ENCODE measurements at regions not wholly inside any gene's neighbourhood (a gene's known extent, or its start where the extent isn't known, plus 50 kb on each side); places are given as distances from the start of the nearest gene placed in this dataset.

DNA sequence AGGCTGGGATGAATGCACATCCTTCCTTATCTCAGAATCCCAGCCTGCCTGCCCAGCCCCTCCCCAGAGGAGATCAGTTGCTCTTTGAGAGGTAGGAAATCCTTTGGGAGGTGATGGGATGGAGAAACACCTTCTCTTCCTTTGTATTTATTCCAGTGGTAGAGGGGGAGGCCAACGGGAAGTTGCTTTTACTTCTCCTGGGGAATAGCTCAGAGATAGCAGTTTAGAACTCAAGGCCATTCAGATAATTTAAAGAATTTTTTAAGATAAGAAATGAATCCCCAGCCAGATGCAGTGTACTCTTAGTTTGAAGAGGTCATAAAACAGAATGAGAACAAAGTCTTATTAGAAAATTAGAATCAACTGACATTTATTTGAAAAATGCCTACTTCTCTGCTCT lies 67.4 kb upstream of the PPM1B start:
- Histone ChIP-seq H3K4me2 (ENCODE audit: control insufficient read depth, insufficient read depth) (no peak overlapping the region), H4K20me1 (ENCODE audit: control insufficient read depth, insufficient read depth) (no peaks in the 10 kb centered on the region), H3K36me3 (ENCODE audit: control insufficient read depth in 2 of 2, insufficient read depth in 2 of 2, low read length in 1 of 2) (no peaks in the 10 kb centered on the region), H3K9me3 (replicated peaks; ENCODE audit: control insufficient read depth, insufficient read depth, low read length) (no peaks in the 10 kb centered on the region), H3K79me2 (ENCODE audit: control insufficient read depth, insufficient read depth, low read length) (no peaks in the 10 kb centered on the region), H3K27ac (ENCODE audit: control insufficient read depth, insufficient read depth) (no peak overlapping the region), H2AFZ (ENCODE audit: control insufficient read depth, low read depth, low read length) (no peak overlapping the region), H3K4me1 (ENCODE audit: control insufficient read depth, insufficient read depth, low read length) (peaks cover 5% of the 10 kb centered on the region; the same call in 1 of the 2 replicates), H3K27me3 (replicated peaks in 1 of 2; ENCODE audit: control insufficient read depth in 2 of 2, insufficient read depth in 2 of 2, low read length in 1 of 2) (no peaks in the 10 kb centered on the region), H3K9ac (ENCODE audit: control insufficient read depth, insufficient read depth, low read length) (no peak overlapping the region), H3K4me3 (no peak overlapping the region)
- RAD21 ChIA-PET (ENCODE audit: unreplicated experiment): no interaction called here
- POLR2A ChIA-PET: interaction anchor here (0.6 kb wide), 1 partner anchor 71 kb away, joined by 6 read pairs; no protein-coding TSS in a partner anchor
- FAIRE-seq (no peak), DNase-seq (ENCODE audit: low read depth, low spot score) (no peak), ATAC-seq (no peak)
- CTCF ChIA-PET: interaction anchor here (1.0 to 1.4 kb wide), 2 partner anchors 9 to 11 kb away, joined by 4 to 5 read pairs; no protein-coding TSS in a partner anchor
- 83% methylated on average over 1 of the region's 1 CpG for WGBS (ENCODE audit: insufficient coverage, insufficient replicate concordance, low lambda C conversion rate, missing lambda C conversion rate)
- in situ Hi-C loops (cut with MboI) (no loop called here), intact Hi-C loops (cut with micrococcal nuclease; ENCODE audit: unreplicated experiment) (no loop called here)
- no TSS peak for BruUV-seq (replicated peaks)
- SMC1A ChIA-PET (ENCODE audit: uncharacterized antibody, unreplicated experiment): interaction anchor here (1.0 to 1.3 kb wide), 2 partner anchors 13 to 20 kb away, joined by 3 read pairs; no protein-coding TSS in a partner anchor
- TF ChIP-seq TBL1XR1 (IDR thresholded peaks at IDR 0.05; ENCODE audit: low read depth, low read length) (no peak), IRF5 (IDR thresholded peaks at IDR 0.05; ENCODE audit: borderline replicate concordance) (no peak), CREM (IDR thresholded peaks at IDR 0.05; ENCODE audit: low read depth) (no peak), JUNB (IDR thresholded peaks at IDR 0.05) (no peak), PAX5 (IDR thresholded peaks at IDR 0.05; ENCODE audit: borderline replicate concordance, low read depth, low read length) (no peak), POU2F2 (IDR thresholded peaks at IDR 0.05; ENCODE audit: borderline replicate concordance, low read depth, low read length) (no peak)
- TF ChIP-seq, protein P1, sequence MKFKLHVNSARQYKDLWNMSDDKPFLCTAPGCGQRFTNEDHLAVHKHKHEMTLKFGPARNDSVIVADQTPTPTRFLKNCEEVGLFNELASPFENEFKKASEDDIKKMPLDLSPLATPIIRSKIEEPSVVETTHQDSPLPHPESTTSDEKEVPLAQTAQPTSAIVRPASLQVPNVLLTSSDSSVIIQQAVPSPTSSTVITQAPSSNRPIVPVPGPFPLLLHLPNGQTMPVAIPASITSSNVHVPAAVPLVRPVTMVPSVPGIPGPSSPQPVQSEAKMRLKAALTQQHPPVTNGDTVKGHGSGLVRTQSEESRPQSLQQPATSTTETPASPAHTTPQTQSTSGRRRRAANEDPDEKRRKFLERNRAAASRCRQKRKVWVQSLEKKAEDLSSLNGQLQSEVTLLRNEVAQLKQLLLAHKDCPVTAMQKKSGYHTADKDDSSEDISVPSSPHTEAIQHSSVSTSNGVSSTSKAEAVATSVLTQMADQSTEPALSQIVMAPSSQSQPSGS (IDR thresholded peaks at IDR 0.05; ENCODE audit: low read length): no peak
- TF ChIP-seq, protein P2, sequence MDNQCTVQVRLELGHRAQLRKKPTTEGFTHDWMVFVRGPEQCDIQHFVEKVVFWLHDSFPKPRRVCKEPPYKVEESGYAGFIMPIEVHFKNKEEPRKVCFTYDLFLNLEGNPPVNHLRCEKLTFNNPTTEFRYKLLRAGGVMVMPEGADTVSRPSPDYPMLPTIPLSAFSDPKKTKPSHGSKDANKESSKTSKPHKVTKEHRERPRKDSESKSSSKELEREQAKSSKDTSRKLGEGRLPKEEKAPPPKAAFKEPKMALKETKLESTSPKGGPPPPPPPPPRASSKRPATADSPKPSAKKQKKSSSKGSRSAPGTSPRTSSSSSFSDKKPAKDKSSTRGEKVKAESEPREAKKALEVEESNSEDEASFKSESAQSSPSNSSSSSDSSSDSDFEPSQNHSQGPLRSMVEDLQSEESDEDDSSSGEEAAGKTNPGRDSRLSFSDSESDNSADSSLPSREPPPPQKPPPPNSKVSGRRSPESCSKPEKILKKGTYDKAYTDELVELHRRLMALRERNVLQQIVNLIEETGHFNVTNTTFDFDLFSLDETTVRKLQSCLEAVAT (IDR thresholded peaks at IDR 0.05): no peak
- TF ChIP-seq, protein P3, sequence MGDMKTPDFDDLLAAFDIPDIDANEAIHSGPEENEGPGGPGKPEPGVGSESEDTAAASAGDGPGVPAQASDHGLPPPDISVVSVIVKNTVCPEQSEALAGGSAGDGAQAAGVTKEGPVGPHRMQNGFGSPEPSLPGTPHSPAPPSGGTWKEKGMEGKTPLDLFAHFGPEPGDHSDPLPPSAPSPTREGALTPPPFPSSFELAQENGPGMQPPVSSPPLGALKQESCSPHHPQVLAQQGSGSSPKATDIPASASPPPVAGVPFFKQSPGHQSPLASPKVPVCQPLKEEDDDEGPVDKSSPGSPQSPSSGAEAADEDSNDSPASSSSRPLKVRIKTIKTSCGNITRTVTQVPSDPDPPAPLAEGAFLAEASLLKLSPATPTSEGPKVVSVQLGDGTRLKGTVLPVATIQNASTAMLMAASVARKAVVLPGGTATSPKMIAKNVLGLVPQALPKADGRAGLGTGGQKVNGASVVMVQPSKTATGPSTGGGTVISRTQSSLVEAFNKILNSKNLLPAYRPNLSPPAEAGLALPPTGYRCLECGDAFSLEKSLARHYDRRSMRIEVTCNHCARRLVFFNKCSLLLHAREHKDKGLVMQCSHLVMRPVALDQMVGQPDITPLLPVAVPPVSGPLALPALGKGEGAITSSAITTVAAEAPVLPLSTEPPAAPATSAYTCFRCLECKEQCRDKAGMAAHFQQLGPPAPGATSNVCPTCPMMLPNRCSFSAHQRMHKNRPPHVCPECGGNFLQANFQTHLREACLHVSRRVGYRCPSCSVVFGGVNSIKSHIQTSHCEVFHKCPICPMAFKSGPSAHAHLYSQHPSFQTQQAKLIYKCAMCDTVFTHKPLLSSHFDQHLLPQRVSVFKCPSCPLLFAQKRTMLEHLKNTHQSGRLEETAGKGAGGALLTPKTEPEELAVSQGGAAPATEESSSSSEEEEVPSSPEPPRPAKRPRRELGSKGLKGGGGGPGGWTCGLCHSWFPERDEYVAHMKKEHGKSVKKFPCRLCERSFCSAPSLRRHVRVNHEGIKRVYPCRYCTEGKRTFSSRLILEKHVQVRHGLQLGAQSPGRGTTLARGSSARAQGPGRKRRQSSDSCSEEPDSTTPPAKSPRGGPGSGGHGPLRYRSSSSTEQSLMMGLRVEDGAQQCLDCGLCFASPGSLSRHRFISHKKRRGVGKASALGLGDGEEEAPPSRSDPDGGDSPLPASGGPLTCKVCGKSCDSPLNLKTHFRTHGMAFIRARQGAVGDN (IDR thresholded peaks at IDR 0.05): no peak
- TF ChIP-seq, protein P4, sequence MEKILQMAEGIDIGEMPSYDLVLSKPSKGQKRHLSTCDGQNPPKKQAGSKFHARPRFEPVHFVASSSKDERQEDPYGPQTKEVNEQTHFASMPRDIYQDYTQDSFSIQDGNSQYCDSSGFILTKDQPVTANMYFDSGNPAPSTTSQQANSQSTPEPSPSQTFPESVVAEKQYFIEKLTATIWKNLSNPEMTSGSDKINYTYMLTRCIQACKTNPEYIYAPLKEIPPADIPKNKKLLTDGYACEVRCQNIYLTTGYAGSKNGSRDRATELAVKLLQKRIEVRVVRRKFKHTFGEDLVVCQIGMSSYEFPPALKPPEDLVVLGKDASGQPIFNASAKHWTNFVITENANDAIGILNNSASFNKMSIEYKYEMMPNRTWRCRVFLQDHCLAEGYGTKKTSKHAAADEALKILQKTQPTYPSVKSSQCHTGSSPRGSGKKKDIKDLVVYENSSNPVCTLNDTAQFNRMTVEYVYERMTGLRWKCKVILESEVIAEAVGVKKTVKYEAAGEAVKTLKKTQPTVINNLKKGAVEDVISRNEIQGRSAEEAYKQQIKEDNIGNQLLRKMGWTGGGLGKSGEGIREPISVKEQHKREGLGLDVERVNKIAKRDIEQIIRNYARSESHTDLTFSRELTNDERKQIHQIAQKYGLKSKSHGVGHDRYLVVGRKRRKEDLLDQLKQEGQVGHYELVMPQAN (conservative IDR thresholded peaks at IDR 0.05): no peak
- TF ChIP-seq, protein P5, sequence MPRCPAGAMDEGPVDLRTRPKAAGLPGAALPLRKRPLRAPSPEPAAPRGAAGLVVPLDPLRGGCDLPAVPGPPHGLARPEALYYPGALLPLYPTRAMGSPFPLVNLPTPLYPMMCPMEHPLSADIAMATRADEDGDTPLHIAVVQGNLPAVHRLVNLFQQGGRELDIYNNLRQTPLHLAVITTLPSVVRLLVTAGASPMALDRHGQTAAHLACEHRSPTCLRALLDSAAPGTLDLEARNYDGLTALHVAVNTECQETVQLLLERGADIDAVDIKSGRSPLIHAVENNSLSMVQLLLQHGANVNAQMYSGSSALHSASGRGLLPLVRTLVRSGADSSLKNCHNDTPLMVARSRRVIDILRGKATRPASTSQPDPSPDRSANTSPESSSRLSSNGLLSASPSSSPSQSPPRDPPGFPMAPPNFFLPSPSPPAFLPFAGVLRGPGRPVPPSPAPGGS (IDR thresholded peaks at IDR 0.05; ENCODE audit: borderline replicate concordance, insufficient read depth, low read depth, low read length, poor library complexity, severe bottlenecking): no peak
